ENCODE measurements at regions not wholly inside any gene's neighbourhood (a gene's known extent, or its start where the extent isn't known, plus 50 kb on each side); places are given as distances from the start of the nearest gene placed in this dataset.

DNA sequence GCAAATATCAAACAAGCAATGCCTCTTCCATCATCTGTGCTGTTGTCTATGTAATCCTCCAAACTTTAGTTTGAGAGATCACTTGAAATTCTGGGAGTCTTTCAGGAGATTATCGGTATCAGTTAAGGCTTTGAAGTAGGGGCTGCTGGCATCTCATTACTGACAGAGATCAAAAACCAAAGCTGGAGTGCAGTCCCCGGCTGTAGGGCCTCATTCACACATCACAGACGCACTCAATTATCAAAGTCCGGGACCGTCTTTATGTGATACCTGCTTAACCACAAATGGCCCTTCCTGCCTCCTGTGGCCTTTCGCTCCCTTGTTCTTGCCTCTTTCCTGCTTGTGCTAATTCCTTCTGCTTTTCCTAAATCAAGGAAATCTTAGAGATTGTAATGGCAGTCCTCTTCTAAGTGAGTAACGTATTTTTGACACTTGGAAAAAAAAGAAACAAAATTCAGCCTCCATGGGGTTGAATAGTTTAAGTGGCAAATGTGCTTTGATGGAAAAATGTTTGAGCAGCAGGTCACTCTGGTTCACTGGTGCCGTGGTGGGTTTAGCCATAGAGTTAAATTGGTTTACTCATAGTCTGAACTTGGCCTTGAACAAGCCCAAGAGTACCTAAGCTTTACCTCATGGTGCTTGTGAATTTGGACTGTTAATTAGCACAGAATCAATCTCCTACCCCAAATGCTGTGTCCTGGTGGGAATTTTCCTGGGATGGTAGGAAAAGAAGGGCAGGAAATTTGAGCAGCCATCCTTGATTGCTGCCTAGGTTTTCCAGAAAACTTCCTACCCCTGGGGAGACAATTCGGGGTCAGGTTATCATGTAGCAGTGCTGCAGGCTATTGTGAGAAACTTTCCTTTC is 178.9 kb upstream of the LYZL1 start:
- DNase-seq (ENCODE audit: low read depth in 2 of 2), result no peak

DNA sequence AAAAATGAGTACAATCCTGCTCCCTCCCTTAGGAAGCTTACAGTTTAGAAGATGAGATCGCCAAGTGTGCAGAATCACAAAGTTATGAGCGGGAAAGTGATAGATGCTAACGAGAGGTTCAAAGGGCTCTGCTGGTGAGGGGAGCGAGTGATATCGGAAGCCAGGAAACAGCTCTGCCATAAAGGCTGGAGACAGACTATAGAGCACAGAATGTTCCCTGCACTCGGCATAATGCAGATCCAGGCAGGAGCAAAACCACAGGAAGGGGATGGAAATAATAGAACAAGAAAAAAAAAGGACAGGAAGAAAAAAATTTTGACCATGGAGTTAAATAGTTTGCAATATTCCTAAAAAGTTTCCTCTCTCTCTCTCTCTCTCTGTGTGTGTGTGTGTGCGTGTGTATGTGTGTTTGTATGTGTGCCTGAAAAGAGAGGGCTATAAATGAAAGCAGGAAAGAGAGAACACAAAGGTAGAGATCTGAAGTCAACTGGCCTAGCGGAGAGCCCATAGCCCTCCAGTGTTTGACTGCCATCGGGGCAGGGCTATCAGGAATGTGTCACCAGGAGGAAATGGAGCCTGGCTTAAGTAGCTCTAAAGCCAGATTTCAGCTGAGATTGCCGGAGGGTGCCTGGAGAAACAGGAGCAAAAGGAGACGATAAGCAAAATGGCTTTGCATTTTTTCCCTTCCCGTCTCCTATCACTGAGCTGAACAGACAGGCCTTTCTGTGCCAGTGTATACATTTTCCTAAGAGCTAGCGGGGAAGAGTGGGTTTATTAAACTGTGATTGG is 175.8 kb upstream of the LYZL1 start:
- no peak for DNase-seq (ENCODE audit: low read depth in 2 of 2)

DNA sequence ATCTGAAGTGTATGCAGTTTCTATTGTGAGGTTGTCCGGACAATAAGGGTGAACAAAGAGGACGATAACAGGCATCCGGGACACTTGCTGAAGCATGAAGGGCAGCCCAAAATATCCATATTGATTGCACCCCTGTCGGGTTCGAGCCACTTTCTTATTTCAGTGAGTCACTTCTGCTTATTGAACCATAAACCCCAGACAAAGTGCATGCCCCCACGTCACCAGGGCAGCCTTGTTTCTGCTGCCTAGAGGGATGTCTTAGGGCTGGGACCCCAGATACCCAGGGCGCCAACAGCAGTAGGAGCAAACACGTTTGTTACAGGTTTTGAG is 175.3 kb upstream of the LYZL1 start:
- DNase-seq (ENCODE audit: low read depth in 2 of 2), result no peak

DNA sequence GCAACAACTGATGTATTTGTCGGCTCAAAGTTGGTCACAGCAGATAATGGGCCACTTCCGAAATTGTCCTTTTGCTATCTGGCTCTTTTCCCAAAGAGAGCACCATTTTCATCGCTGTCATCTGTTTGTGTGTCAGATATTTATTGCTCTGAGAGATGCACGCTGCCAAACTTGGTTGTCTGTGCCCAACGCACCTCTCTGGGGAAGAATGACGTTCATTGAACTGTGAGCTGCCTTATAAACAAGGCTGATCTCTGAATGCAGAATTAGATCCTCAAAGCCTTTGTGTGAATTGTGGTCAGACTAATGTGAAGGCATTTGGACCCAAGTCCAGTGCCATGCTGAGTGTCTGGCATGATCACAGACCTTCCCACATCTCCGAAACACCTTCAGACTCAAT is 174.7 kb upstream of the LYZL1 start:
- DNase-seq (ENCODE audit: low read depth in 2 of 2), result no peak

DNA sequence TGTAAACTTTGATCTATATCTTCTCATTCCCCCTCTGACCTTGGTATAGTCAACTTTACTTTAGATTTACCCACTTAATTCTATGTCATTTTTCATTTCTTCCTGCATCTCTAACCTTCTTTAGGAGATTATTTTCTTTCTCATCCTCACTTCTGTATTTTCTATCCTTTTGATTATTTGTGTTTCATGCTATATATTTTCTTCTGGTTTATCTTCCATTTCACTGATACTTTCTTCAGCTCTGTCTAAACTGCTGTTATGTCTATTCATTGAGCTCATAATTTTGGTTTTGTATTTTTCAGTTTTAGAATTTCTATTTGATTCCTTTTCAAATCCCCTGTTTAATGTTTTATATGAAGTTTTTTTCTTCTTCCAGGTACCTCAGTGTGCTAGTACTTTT is 171.1 kb upstream of the LYZL1 start:
- no peak for DNase-seq (ENCODE audit: low read depth in 2 of 2)

DNA sequence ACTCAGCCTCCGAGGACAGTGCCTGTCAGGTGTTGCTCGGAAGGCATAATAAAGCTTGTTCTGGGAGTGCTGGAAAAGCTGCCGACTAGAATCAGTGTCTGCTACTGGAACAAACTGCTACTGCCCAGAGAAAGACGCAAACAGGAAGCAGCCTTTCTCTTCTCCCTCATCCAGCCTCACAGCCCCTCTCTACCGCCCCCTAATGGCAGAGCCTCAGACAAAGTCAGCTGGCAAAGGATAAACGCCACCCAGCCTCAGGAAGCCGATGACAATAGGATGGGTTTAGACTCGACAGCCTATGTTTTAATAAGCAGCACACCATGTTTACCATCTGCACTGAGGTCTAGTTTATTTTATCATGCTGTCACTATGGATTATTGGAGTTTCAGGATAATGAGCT is 169.5 kb upstream of the LYZL1 start:
- peak in 1 of 2 donors; percentile 44 for DNase-seq (ENCODE audit: low read depth in 2 of 2)

DNA sequence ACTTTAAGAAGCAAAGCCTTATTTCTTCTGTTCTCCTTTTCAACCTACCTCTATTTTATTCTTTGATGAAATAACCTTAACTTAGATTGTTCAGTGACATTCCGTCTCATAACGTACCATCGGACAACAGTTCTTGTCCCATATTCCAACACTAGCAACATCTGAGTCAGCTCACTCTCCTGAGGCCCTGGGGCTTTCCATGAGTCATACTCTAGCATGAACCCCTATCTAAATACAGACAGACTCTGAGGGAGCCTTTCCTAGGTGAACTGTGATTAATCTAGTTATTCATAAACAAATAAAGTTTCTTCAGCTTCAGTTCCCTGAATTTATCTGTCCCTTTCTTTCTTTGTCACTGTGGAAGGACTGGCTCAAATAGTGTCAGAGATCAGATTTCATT is 168.7 kb upstream of the LYZL1 start:
- DNase-seq (ENCODE audit: low read depth in 2 of 2), result no peak

DNA sequence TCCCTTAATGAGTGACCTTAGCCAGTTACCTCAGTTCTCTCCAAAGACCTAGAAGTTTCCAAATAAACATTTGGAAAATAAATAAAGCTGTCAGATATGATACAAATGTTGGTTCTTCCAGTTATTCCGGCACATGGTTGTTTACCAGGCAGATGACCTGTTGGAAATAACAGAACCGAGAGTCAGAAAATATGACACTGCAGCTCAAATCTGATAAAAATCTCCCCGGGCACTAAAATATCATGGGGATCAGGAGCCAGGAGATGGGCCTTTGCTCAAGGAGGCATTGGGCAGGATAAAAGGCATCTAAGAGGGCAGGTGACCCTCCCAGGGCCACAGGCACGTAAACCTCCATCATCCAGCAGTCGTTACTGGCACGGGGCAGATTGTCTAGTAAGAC is 164.0 kb upstream of the LYZL1 start:
- no peak for DNase-seq (ENCODE audit: low read depth in 2 of 2)

DNA sequence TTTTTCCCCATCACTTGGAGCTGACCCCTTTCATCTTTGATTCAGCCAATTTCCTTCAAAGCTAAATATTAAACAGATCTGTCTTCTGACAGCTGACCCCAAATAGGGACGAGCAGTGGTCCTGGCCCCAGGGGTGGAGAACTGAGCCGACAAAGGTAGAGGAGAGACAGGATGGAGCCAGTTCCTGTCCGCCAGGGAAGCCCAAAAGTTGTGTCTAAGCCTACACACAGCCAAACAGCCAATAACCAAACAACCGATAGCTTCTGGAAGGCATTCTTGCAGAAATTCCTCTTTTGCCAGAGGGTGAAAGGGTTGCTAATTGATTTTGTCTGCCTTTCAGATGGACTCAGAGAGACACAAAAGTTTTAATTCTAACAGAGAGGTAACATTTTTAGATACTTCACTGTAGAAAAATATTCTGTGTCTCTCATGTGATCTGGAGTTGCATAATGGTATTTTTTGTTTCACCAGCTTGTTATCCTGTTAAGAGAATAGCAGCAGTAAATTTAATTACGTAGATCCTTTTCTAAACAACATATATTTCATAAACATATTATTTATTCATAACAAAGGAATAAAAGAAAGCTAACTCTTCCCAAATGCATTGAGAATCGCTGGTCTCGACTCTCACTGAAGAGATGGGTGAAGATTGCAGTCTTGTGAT is 161.7 kb upstream of the LYZL1 start:
- DNase-seq (ENCODE audit: low read depth in 2 of 2), result no peak

DNA sequence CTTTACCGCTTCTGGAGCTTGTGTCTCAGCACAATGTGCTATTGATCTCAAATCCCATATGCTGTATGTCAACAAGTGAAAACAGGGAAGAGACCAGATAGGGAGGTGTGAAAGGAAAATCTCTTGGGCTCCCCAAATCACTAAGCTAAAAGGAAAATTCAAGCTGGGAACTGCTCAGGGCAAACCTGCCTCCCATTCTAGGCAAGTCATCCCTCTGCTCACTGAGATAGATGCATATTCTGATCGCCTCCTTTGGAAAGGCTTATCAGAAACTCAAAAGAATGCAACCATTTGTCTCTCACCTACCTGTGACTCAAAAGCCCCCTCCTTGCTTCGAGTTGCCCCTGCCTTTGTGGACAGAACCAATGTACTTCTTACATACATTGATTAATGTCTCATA is 161.1 kb upstream of the LYZL1 start:
- DNase-seq (ENCODE audit: low read depth in 2 of 2), result no peak

DNA sequence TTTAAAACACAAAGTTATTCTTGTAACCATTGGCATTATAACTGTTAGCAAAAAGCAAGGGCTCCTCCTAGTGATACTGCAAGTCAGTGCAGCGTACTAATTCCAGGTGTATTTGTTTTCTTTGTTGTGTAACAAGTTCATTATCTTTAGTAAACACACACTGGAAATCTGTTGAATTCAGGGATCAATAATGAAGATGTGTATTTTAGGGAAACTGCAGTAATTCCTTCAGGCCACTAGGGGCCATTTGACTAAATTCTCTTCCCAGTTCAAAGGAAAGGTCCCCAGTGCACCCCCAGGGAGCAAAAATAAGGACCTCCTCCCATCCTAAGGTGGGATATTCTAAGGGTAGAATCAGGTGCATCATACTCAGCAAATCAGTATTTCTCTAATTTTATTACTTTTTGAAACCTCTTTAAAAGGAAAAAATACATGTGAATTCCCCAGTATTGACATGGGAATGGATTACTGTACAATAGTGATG is 158.6 kb upstream of the LYZL1 start:
- peak in 1 of 2 donors; percentile 27 for DNase-seq (ENCODE audit: low read depth in 2 of 2)

DNA sequence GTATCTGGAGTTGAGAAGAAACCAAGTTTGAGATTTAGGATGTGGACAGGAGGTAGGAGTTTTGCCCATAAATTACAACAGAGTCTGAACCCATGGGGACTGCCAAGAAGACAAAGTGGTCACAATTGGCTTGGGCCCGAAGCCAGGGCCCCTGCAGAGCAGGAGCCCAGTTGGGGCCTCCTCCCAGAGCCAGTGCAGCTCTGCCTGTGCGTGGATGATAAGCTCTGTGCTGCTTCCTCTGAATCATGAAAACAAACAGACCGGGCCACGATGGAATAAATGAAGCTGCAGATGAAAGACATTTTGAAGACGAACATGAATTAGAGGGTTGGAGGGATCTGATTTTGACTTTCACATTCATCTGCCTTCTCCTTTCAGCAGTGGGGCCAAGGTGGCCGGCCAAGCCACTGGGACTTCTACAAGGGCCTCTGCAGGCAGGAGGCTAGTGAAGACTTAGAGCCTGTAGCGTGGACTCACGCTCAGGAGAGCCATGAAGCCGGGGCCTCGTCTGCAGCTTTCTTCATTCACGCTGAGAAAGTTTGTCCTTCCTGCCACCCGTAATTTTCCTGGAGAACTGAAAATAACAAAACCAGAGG is 156.8 kb upstream of the LYZL1 start:
- DNase-seq (ENCODE audit: low read depth in 2 of 2), result peak; percentile 31 to 84

DNA sequence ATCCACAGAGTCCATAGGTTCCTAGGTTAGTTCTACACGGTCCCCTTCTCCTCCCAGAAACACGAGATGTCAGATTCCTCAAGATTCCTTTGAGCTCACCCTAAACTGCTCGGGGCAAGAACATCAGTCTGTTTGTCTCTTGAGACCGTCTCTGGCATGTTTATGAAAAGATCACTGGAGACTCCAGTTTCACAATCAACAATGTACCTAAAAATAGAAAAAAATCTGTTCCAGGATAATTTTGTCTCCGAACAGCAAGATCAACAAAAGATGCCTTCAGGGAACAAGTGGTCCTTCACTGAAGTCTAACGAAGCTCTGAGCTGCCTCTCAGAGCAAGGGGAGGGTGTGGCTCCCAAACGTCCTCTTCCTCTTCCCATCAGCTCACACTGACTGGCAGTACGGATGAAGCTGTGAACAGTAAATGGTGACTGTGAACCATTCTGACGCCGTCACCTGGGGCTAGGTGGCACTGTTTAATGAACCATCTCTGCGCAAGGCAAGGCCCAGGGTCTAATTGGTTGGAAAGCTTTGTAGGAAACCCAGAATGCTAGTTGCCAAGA is 156.2 kb upstream of the LYZL1 start:
- DNase-seq (ENCODE audit: low read depth in 2 of 2), result no peak

DNA sequence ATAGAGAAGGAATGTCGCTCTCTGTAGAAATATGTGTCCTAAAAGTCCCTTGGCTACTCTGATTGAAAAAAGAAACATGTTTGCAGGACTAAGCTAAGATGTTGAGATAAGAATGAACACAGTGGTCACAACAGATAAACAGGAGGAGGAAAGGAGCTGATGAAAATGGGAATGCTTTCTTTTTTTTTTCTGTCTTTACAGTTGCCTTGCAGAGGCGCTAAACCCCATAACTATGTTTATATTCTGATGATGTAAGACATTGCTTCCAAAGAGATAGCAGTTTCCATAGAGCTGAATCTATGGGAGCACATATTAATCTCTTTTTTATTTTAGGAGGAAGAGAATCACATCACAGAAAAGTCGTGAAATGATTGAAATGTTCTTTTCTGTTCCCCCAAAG is 153.5 kb upstream of the LYZL1 start:
- DNase-seq (ENCODE audit: low read depth in 2 of 2), result no peak

DNA sequence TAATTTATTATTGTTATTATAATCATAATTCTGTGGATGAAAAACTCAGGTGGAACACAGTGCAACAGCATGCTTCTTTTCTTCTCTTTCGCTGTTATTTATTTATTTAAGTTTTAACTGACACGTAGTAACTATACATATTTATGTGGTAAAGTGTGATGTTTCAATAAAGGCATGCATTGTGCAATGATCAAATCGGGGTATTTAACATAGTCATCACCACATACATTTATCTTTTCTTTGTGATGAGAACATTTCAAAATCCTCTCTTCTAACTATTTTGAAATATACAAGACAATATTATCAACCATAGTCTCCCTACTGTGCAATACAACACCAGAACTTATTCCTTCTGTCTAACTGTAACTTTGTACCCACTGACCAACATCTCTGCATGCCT is 152.5 kb upstream of the LYZL1 start:
- no peak for DNase-seq (ENCODE audit: low read depth in 2 of 2)

DNA sequence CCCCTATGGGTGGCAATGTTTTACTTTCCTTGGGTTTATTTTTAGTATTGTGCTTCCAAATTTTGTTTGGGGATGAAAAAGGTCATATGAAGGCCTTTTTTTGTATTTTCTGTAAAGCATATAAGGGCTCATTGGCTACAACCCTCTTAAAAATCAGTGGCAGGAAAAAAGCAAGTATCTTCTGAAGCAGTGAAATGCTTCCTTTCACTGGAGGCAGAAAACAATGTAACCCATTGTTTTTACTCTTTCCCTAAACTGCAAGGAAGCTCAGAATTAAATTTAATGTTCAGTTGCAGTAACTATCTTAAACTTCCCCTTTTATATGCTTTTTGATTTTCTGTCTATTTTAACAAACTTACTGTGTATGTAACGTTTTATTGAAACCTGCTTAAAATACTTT is 148.7 kb upstream of the LYZL1 start:
- no peak for DNase-seq (ENCODE audit: low read depth in 2 of 2)

DNA sequence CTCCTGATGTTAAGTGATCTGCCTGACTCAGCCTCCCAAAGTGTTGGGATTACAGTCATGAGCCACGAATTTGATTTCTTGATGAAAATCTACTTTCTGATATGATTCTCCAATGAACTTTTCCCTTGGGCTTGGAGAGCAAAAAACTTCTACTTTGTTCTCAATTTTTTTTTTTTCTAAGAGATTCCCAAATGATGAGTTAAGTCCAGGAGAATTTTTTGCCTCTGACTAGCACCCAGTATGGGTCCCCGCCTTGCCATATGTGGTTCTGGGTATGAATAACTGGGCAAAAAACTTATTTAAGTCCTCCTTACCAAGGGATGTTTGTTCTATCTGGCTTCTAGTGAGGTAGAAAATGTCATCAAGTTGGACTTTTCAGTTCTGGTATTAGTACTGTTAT is 147.9 kb upstream of the LYZL1 start:
- DNase-seq (ENCODE audit: low read depth in 2 of 2), result no peak

DNA sequence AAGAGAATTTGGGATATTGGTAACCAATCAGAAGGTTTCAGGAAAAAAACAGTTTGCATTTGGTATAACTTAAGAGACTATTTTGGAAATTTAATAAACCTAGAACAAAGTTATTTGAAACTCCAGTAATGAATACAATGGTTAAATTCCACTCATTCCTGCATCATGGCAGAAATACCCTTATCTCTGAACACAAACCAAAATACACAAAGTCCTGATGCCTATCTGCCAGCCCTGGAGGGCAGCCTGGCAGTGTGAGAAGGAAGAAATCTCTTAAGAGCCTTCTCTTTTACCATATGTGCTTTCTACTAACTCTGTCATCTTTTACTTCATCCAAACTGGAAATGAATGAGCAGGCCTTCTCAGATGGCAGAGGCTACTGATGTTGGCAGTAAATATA is 147.1 kb upstream of the LYZL1 start:
- peak in 1 of 2 donors; percentile 27 for DNase-seq (ENCODE audit: low read depth in 2 of 2)

DNA sequence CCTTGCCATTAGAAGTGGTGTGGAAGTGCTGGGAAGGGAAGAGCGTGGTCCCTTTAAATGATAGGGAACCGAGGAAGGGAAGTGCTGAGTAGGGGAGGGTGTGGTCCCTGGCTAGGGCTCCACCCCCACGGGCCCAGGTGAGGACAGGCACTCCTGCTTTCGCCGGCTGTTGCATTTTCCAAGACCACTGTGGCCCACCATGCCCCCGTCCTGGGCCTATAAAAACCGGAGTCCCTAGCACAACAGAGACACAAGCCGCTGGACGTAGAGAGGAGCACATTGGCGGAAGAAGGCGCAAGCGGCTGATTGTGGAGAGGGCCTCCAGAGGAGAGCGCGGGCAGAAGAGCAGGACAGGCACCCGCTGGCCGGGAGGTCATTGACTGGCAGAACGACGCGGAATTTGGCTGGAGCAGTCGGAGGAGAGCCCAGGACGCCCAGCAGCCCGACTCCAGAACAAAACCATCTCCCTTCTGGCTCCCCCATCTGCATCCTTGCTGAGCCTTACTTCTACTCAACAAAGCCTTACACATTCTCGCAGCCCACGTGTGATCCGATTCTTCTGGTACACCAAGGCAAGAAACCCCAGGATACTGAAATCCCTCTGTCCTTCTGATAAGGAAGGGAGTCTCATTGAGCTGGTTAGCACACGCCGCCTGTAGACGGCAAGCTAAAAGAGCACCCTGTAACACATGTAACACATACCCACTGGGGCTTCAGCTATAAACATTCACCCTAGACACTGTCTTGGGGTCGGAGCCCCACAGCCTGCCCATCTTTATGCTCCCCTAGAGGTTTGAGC is 146.2 kb upstream of the LYZL1 start:
- DNase-seq (ENCODE audit: low read depth in 2 of 2), result no peak

DNA sequence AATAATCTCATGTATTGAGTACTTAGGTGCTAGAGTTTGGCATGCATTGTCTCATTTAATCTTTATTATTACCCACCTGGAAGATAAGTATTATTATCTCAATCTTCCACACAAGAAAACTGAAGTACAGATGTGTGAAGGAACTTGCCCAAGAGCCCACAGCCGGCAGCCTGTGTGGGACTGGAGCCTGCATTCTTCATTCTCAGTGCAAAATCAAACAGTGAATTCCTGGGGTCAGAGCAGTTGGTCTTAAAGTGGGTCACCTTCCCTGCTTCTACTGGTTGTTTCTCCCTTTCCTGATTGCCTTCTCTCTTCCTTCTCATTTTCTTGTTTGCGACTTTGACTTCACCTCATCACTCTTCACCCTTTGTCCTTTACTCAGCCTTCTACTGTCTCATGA is 144.7 kb upstream of the LYZL1 start:
- DNase-seq (ENCODE audit: low read depth in 2 of 2), result no peak
